Neuronal stem cell (in vitro differentiated cells): ENCODE measurements at regions not wholly inside any gene's neighbourhood (a gene's known extent, or its start where the extent isn't known, plus 50 kb on each side); places are given as distances from the start of the nearest gene placed in this dataset.

Experiments
- DNase-seq: peaks from one replicate; pipeline ENCODE4 v3.0.0-alpha.2; 2013; ENCODE audit warnings: low spot score
- H2AFZ ChIP-seq: one replicate; pipeline ENCODE4 v1.6.1; 2013; ENCODE audit warnings: mild to moderate bottlenecking, low read length, inconsistent platforms
- H2AK5ac ChIP-seq: 2 replicates; pipeline ENCODE4 v1.6.1; 2013; ENCODE audit warnings: low read depth, mild to moderate bottlenecking, inconsistent platforms, low read length, moderate library complexity, mixed read lengths
- H2BK120ac ChIP-seq: 2 replicates; pipeline ENCODE4 v1.6.1; 2013; ENCODE audit warnings: low read depth, mild to moderate bottlenecking, inconsistent platforms, low read length, moderate library complexity, mixed read lengths
- H2BK12ac ChIP-seq: one replicate; pipeline ENCODE4 v1.6.1; 2013; ENCODE audit warnings: low read length, inconsistent platforms
- H2BK15ac ChIP-seq: 2 replicates; pipeline ENCODE4 v1.6.1; 2013; ENCODE audit warnings: mild to moderate bottlenecking, low read length, inconsistent platforms, mixed read lengths
- H2BK5ac ChIP-seq: one replicate; pipeline ENCODE4 v1.6.1; 2013; ENCODE audit warnings: inconsistent platforms, mild to moderate bottlenecking, low read length, moderate library complexity
- H3K14ac ChIP-seq: one replicate; pipeline ENCODE4 v1.6.1; 2013; ENCODE audit warnings: low read length, inconsistent platforms
- H3K18ac ChIP-seq: 2 replicates; pipeline ENCODE4 v1.6.1; 2013; ENCODE audit warnings: low read length, inconsistent platforms
- H3K23ac ChIP-seq: 2 replicates; pipeline ENCODE4 v1.6.1; 2013; ENCODE audit warnings: low read depth, mild to moderate bottlenecking, mixed read lengths, low read length, inconsistent platforms; ENCODE audit not compliant: poor library complexity
- H3K27ac ChIP-seq: replicated peaks from 3 replicates; pipeline ENCODE4 v1.5.1; 2013; ENCODE audit warnings: low read length, inconsistent platforms
- H3K27me3 ChIP-seq, 3 experiments: 2 replicates each; pipeline ENCODE4 v1.6.1; 2013; ENCODE audit warnings: low read length in 3 of 3, mild to moderate bottlenecking in 2 of 3, inconsistent platforms in 1 of 3, low read depth in 1 of 3, mixed read lengths in 1 of 3, moderate library complexity in 1 of 3; ENCODE audit not compliant: control insufficient read depth in 3 of 3, insufficient read depth in 3 of 3
- H3K36me3 ChIP-seq, 2 donors: replicated peaks in 1 of 2; 2 replicates each; pipeline ENCODE4 v1.6.1; 2013; ENCODE audit warnings: low read length in 2 of 2; ENCODE audit not compliant: control insufficient read depth in 2 of 2, insufficient read depth in 2 of 2
- H3K4ac ChIP-seq: 2 replicates; pipeline ENCODE4 v1.6.1; 2013; ENCODE audit warnings: inconsistent platforms, mild to moderate bottlenecking, low read length, moderate library complexity
- H3K4me1 ChIP-seq, 2 donors: 1 replicate in 1 of 2; 2 replicates in 1 of 2; pipeline ENCODE4 v1.6.1; 2013; ENCODE audit warnings: low read length in 2 of 2, low read depth in 1 of 2; ENCODE audit not compliant: control insufficient read depth in 2 of 2, insufficient read depth in 1 of 2
- H3K4me2 ChIP-seq: one replicate; pipeline ENCODE4 v1.6.1; 2013; ENCODE audit warnings: mild to moderate bottlenecking, low read length, inconsistent platforms; ENCODE audit not compliant: insufficient read depth, poor library complexity, severe bottlenecking
- H3K4me3 ChIP-seq, 2 donors: 2 replicates each; pipeline ENCODE4 v1.5.1; 2013; ENCODE audit warnings: low read length in 2 of 2, mild to moderate bottlenecking in 2 of 2, inconsistent platforms in 1 of 2, moderate library complexity in 1 of 2
- H3K79me1 ChIP-seq: one replicate; pipeline ENCODE4 v1.6.1; 2013; ENCODE audit warnings: low read depth, mild to moderate bottlenecking, inconsistent platforms, low read length, moderate library complexity
- H3K9ac ChIP-seq: one replicate; pipeline ENCODE4 v1.6.1; 2013; ENCODE audit warnings: mild to moderate bottlenecking, low read depth, low read length, inconsistent platforms; ENCODE audit not compliant: poor library complexity
- H3K9me3 ChIP-seq, 2 donors: replicated peaks in 1 of 2; 2 replicates each; pipeline versions ENCODE3 to v1.6.1; 2013; ENCODE audit warnings: low read length in 2 of 2, mild to moderate bottlenecking in 2 of 2, inconsistent platforms in 1 of 2, low read depth in 1 of 2, mixed read lengths in 1 of 2, moderate library complexity in 1 of 2; ENCODE audit not compliant: control insufficient read depth in 2 of 2, insufficient read depth in 1 of 2
- H4K8ac ChIP-seq: one replicate; pipeline ENCODE4 v1.6.1; 2013; ENCODE audit warnings: low read depth, mild to moderate bottlenecking, inconsistent platforms, low read length, moderate library complexity
- H4K91ac ChIP-seq: one replicate; pipeline ENCODE4 v1.6.1; 2013; ENCODE audit warnings: low read length, low read depth, mild to moderate bottlenecking, inconsistent platforms; ENCODE audit not compliant: poor library complexity
- WGBS, 2 donors: extraction: QIAGEN DNeasy Blood & Tissue Kit; methylation state at CpG; one replicate each; pipeline ENCODE4 v1.1.7; 2013; ENCODE audit warnings: missing lambda C conversion rate in 2 of 2, mixed read lengths in 1 of 2; ENCODE audit not compliant: insufficient read length in 2 of 2, insufficient replicate concordance in 1 of 2; ENCODE audit errors: extremely low coverage in 2 of 2; 5-methylcytosine and 5-hydroxymethylcytosine counted together

GRCh38 chr2:36074008-36074407 lies 281.6 kb upstream of the CRIM1 start:
- no peak overlapping the region for H3K23ac ChIP-seq
- H3K4me1 ChIP-seq, result no peaks in the 10 kb centered on the region
- no peak for DNase-seq
- no peaks in the 10 kb centered on the region for H3K9me3 ChIP-seq
- no peak overlapping the region for H2BK120ac ChIP-seq
- H3K14ac ChIP-seq, result no peak overlapping the region
- no peak overlapping the region for H2AFZ ChIP-seq
- H3K4ac ChIP-seq, result no peak overlapping the region
- no peak overlapping the region for H2BK12ac ChIP-seq
- no peak overlapping the region for H3K4me3 ChIP-seq
- no peak overlapping the region for H2BK15ac ChIP-seq
- H3K9ac ChIP-seq, result no peak overlapping the region
- H4K91ac ChIP-seq, result no peak overlapping the region
- H2BK5ac ChIP-seq, result no peak overlapping the region
- no peak overlapping the region for H3K18ac ChIP-seq
- no CpG with 5 or more reads among the region's 1 CpG for WGBS, 2 donors
- no peak overlapping the region for H3K27ac ChIP-seq
- H3K4me2 ChIP-seq, result no peak overlapping the region
- no peaks in the 10 kb centered on the region for H3K27me3 ChIP-seq
- H2AK5ac ChIP-seq, result no peak overlapping the region
- no peaks in the 10 kb centered on the region for H3K79me1 ChIP-seq
- no peaks in the 10 kb centered on the region for H3K36me3 ChIP-seq
- no peak overlapping the region for H4K8ac ChIP-seq

DNA sequence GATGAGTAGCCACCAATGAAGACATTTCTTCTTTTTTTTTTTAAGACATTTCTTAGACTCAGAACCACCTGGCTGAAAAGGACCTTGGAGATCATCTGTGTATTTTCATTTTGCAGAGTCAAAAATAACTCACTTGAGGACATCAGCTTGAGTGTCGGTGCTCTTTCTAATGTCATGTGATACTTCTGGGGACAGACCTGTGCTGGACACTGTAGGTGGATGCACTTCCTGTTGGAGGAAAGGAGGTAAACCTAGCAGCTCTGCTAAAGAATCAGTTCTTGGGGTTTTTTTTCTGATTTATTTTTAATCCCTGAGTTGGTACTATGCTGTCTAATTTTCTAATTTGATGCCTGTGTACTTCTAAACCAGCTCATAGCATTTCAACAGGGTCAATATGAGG lies 283.9 kb upstream of the CRIM1 start:
- no peak overlapping the region for H3K4ac ChIP-seq
- no peak overlapping the region for H3K18ac ChIP-seq
- H2AK5ac ChIP-seq, result no peak overlapping the region
- H2BK5ac ChIP-seq, result no peak overlapping the region
- no peak overlapping the region for H3K27ac ChIP-seq
- no peaks in the 10 kb centered on the region for H3K27me3 ChIP-seq
- no peak overlapping the region for H4K8ac ChIP-seq
- no peaks in the 10 kb centered on the region for H3K9me3 ChIP-seq
- H2BK120ac ChIP-seq, result no peak overlapping the region
- no peak overlapping the region for H2BK12ac ChIP-seq
- H3K23ac ChIP-seq, result no peak overlapping the region
- no peaks in the 10 kb centered on the region for H3K36me3 ChIP-seq
- H3K4me3 ChIP-seq, result no peak overlapping the region
- no peak overlapping the region for H3K14ac ChIP-seq
- DNase-seq, result no peak
- no peaks in the 10 kb centered on the region for H3K4me1 ChIP-seq
- H2AFZ ChIP-seq, result no peak overlapping the region
- WGBS, 2 donors, result no CpG with 5 or more reads among the region's 1 CpG
- H3K9ac ChIP-seq, result no peak overlapping the region
- H3K79me1 ChIP-seq, result no peaks in the 10 kb centered on the region
- no peak overlapping the region for H3K4me2 ChIP-seq
- no peak overlapping the region for H2BK15ac ChIP-seq
- no peak overlapping the region for H4K91ac ChIP-seq

DNA sequence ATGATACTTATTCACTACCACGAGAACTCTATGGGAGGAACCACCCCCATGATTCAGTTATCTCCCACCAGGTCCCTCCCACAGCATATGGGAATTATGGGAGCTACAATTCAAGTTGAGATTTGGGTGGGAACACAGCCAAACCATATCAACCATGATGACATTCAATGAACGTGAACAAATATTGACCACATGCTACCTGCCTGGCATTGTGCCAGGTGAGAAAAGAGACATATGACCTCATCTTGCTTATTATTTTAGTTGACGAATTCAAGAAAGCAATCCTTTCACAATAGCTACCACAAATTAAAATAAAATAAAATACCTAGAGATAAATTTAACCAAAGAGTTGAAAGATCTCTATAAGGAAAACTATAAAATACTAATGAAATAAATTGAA lies 286.5 kb upstream of the CRIM1 start:
- H2AK5ac ChIP-seq, result no peak overlapping the region
- H3K36me3 ChIP-seq, result no peaks in the 10 kb centered on the region
- no peaks in the 10 kb centered on the region for H3K9me3 ChIP-seq
- H2BK120ac ChIP-seq, result no peak overlapping the region
- H3K4ac ChIP-seq, result no peak overlapping the region
- no CpG with 5 or more reads among the region's 3 CpGs for WGBS, 2 donors
- no peak overlapping the region for H4K8ac ChIP-seq
- H2BK12ac ChIP-seq, result no peak overlapping the region
- no peaks in the 10 kb centered on the region for H3K4me1 ChIP-seq
- no peak overlapping the region for H3K4me2 ChIP-seq
- no peak overlapping the region for H3K18ac ChIP-seq
- H3K4me3 ChIP-seq, result no peak overlapping the region
- H3K23ac ChIP-seq, result no peak overlapping the region
- no peaks in the 10 kb centered on the region for H3K79me1 ChIP-seq
- no peak overlapping the region for H3K14ac ChIP-seq
- H2BK15ac ChIP-seq, result no peak overlapping the region
- H4K91ac ChIP-seq, result no peak overlapping the region
- H3K27ac ChIP-seq, result no peak overlapping the region
- H3K27me3 ChIP-seq, result no peaks in the 10 kb centered on the region
- no peak overlapping the region for H3K9ac ChIP-seq
- H2AFZ ChIP-seq, result no peak overlapping the region
- H2BK5ac ChIP-seq, result no peak overlapping the region
- no peak for DNase-seq

DNA sequence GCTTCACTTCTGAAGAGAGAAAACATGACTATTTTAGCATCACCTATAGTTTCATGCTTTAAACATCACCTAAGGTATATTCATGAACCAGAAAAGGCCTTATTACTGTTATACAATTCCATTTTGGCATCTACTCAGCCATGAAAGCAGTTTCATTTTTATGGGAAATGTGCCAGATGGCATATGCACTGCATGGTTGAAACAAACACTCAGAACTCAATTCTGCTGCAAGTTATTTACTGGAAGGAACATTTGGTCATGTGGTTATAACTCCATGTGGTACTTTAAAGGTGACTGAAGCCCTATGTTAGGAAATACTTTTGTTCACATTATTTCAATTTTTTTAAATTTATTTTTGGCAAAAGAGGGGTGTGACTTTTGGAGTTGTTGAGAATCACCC lies 287.5 kb upstream of the CRIM1 start:
- no peak for DNase-seq
- Histone ChIP-seq H3K4me1 (no peaks in the 10 kb centered on the region), H2AK5ac (no peak overlapping the region), H3K14ac (no peak overlapping the region), H2BK15ac (no peak overlapping the region), H3K23ac (no peak overlapping the region), H3K18ac (no peak overlapping the region), H3K36me3 (no peaks in the 10 kb centered on the region), H3K27ac (no peak overlapping the region), H2BK120ac (no peak overlapping the region), H3K9me3 (no peaks in the 10 kb centered on the region), H4K91ac (no peak overlapping the region), H2BK5ac (no peak overlapping the region), H3K79me1 (no peaks in the 10 kb centered on the region), H3K4me2 (no peak overlapping the region), H3K4ac (no peak overlapping the region), H3K4me3 (no peak overlapping the region), H3K27me3 (no peaks in the 10 kb centered on the region), H2AFZ (no peak overlapping the region), H3K9ac (no peak overlapping the region), H4K8ac (no peak overlapping the region), H2BK12ac (no peak overlapping the region)
